ENCODE measurements at regions not wholly inside any gene's neighbourhood (a gene's known extent, or its start where the extent isn't known, plus 50 kb on each side); places are given as distances from the start of the nearest gene placed in this dataset.

- intact Hi-C loops (cut with micrococcal nuclease), result no loop called here
- no peaks in the 10 kb centered on the region for H3K36me3 Mint-ChIP-seq
- H3K27ac Mint-ChIP-seq, result no peak overlapping the region
- H3K4me1 Mint-ChIP-seq, result peaks cover 5% of the 10 kb centered on the region
- Histone ChIP-seq H3K4me3 (replicated peaks in 1 of 3; ENCODE audit: low read depth in 2 of 3, low read length in 3 of 3) (no peak overlapping the region), H3K4me2 (replicated peaks; ENCODE audit: extremely low read depth, low read length, poor library complexity, severe bottlenecking) (no peak overlapping the region), H2AFZ (ENCODE audit: insufficient read depth, low read depth, low read length, poor library complexity, severe bottlenecking) (no peak overlapping the region), H3K9me3 (replicated peaks in 1 of 2; ENCODE audit: control insufficient read depth in 1 of 2, insufficient read depth in 1 of 2, low read length in 2 of 2) (no peaks in the 10 kb centered on the region), H3K27ac (ENCODE audit: low read depth in 1 of 2, low read length in 2 of 2) (no peak overlapping the region), H3K9ac (ENCODE audit: insufficient read depth, low read length, poor library complexity, severe bottlenecking) (no peak overlapping the region), H3K36me3 (replicated peaks in 1 of 2; ENCODE audit: control insufficient read depth in 1 of 2, insufficient read depth in 2 of 2, low read length in 2 of 2) (no peaks in the 10 kb centered on the region), H3K4me1 (ENCODE audit: control insufficient read depth in 1 of 2, insufficient read depth in 2 of 2, low read length in 2 of 2) (no peaks in the 10 kb centered on the region), H3K27me3 (ENCODE audit: control insufficient read depth in 2 of 2, insufficient read depth in 2 of 2, low read length in 2 of 2) (no peaks in the 10 kb centered on the region), H4K20me1 (ENCODE audit: insufficient read depth, low read length) (no peaks in the 10 kb centered on the region), H3K79me2 (ENCODE audit: insufficient read depth, low read length) (no peaks in the 10 kb centered on the region)
- H3K4me3 Mint-ChIP-seq, result no peak overlapping the region
- TF ChIP-seq CTCF (IDR thresholded peaks at IDR 0.05), result no peak
- peaks cover 3 to 17% (median 6%) of the 10 kb centered on the region in 7 donors for H3K9me3 Mint-ChIP-seq
- DNase-seq, result no peak
- no CpG with 5 or more reads among the region's 1 CpG for WGBS (ENCODE audit: insufficient coverage)
- H3K27me3 Mint-ChIP-seq (ENCODE audit: low read depth in 3 of 3), result peaks cover 0 to 2% (median 0%) of the 10 kb centered on the region in 3 donors
Measured at GRCh38 chr5:165030971-165031370, 1525.6 kb downstream of the MAT2B start.

GRCh38 chr5:165031371-165031770 lies 1526.0 kb downstream of the MAT2B start:
- intact Hi-C loops (cut with micrococcal nuclease), result no loop called here
- TF ChIP-seq CTCF (IDR thresholded peaks at IDR 0.05), result no peak
- H3K79me2 ChIP-seq (ENCODE audit: insufficient read depth, low read length), result no peaks in the 10 kb centered on the region
- H3K9me3 ChIP-seq (replicated peaks in 1 of 2; ENCODE audit: control insufficient read depth in 1 of 2, insufficient read depth in 1 of 2, low read length in 2 of 2), result no peaks in the 10 kb centered on the region
- no peaks in the 10 kb centered on the region for H3K36me3 ChIP-seq (replicated peaks in 1 of 2; ENCODE audit: control insufficient read depth in 1 of 2, insufficient read depth in 2 of 2, low read length in 2 of 2)
- H3K4me2 ChIP-seq (replicated peaks; ENCODE audit: extremely low read depth, low read length, poor library complexity, severe bottlenecking), result no peak overlapping the region
- H2AFZ ChIP-seq (ENCODE audit: insufficient read depth, low read depth, low read length, poor library complexity, severe bottlenecking), result no peak overlapping the region
- Mint-ChIP-seq H3K27ac (no peak overlapping the region), H3K27me3 (ENCODE audit: low read depth in 3 of 3) (peaks cover 0 to 2% (median 0%) of the 10 kb centered on the region in 3 donors), H3K36me3 (no peaks in the 10 kb centered on the region), H3K4me1 (peaks cover 5% of the 10 kb centered on the region), H3K9me3 (peaks cover 3 to 14% (median 6%) of the 10 kb centered on the region in 7 donors), H3K4me3 (no peak overlapping the region)
- no peak overlapping the region for H3K27ac ChIP-seq (ENCODE audit: low read depth in 1 of 2, low read length in 2 of 2)
- no peaks in the 10 kb centered on the region for H3K4me1 ChIP-seq (ENCODE audit: control insufficient read depth in 1 of 2, insufficient read depth in 2 of 2, low read length in 2 of 2)
- H3K27me3 ChIP-seq (ENCODE audit: control insufficient read depth in 2 of 2, insufficient read depth in 2 of 2, low read length in 2 of 2), result no peaks in the 10 kb centered on the region
- H3K9ac ChIP-seq (ENCODE audit: insufficient read depth, low read length, poor library complexity, severe bottlenecking), result no peak overlapping the region
- no peaks in the 10 kb centered on the region for H4K20me1 ChIP-seq (ENCODE audit: insufficient read depth, low read length)
- 100% methylated on average over 1 of the region's 2 CpGs for WGBS (ENCODE audit: insufficient coverage)
- H3K4me3 ChIP-seq (replicated peaks in 1 of 3; ENCODE audit: low read depth in 2 of 3, low read length in 3 of 3), result no peak overlapping the region
- no peak for DNase-seq

Data from CD14-positive monocyte (primary cell).